ENCODE measurements at regions not wholly inside any gene's neighbourhood (a gene's known extent, or its start where the extent isn't known, plus 50 kb on each side); places are given as distances from the start of the nearest gene placed in this dataset.

- no peak for TF ChIP-seq CTCF (IDR thresholded peaks at IDR 0.05)
- TF ChIP-seq NFYB (CRISPR knock-in tag; conservative IDR thresholded peaks at IDR 0.05; ENCODE audit: low read depth) = no peak
- TF ChIP-seq CREB1 (CRISPR knock-in tag; IDR thresholded peaks at IDR 0.05) = no peak
- TF ChIP-seq STAT6 (CRISPR knock-in tag; conservative IDR thresholded peaks at IDR 0.05; ENCODE audit: low read depth) = no peak
- TF ChIP-seq USF1 (CRISPR knock-in tag; IDR thresholded peaks at IDR 0.05) = no peak
- no peak for TF ChIP-seq MYBL2 (CRISPR knock-in tag; IDR thresholded peaks at IDR 0.05)
- no peak for TF ChIP-seq ZBTB21 (CRISPR knock-in tag; IDR thresholded peaks at IDR 0.05; ENCODE audit: borderline replicate concordance)
Observed at GRCh38 chr3:56882896-56883295, 81.1 kb upstream of the ARHGEF3 start.
